Progenitor cell of endocrine pancreas (in vitro differentiated cells): ENCODE measurements at regions not wholly inside any gene's neighbourhood (a gene's known extent, or its start where the extent isn't known, plus 50 kb on each side); places are given as distances from the start of the nearest gene placed in this dataset.

Source experiments
- DNase-seq: peaks from one replicate; pipeline ENCODE4 v3.0.0; 2021; ENCODE audit warnings: low spot score; ENCODE audit not compliant: unreplicated experiment
- H3K27ac Mint-ChIP-seq: 2 replicates; pipeline ENCODE4 v1.8.0; 2021; ENCODE audit warnings: mild to moderate bottlenecking, moderate library complexity, mixed read lengths
- H3K27me3 Mint-ChIP-seq: 2 replicates; pipeline ENCODE4 v1.8.0; 2021; ENCODE audit warnings: mixed read lengths
- H3K36me3 Mint-ChIP-seq: 2 replicates; pipeline ENCODE4 v1.8.0; 2022; ENCODE audit warnings: mixed read lengths; ENCODE audit not compliant: insufficient read depth
- H3K4me1 Mint-ChIP-seq: 2 replicates; pipeline ENCODE4 v1.8.0; 2021; ENCODE audit warnings: low read depth, mixed read lengths
- H3K4me3 Mint-ChIP-seq: 2 replicates; pipeline ENCODE4 v1.8.0; 2021; ENCODE audit warnings: low read depth, mild to moderate bottlenecking, moderate library complexity, mixed read lengths
- H3K9me3 Mint-ChIP-seq: 2 replicates; pipeline ENCODE4 v1.8.0; 2021; ENCODE audit warnings: low read depth, mixed read lengths
- CTCF ChIP-seq: fragments of 200-600 bp; sonication (generic); IDR thresholded peaks from one replicate; pipeline ENCODE4 v1.5.0; 2021; ENCODE audit warnings: antibody characterized with exemption, mild to moderate bottlenecking; ENCODE audit not compliant: unreplicated experiment

GRCh38 chrX:45774961-45775360 is 574.3 kb upstream of the DIPK2B start:
- Mint-ChIP-seq H3K4me3 (no peak overlapping the region), H3K9me3 (peaks cover 28% of the 10 kb centered on the region), H3K4me1 (peaks cover 7% of the 10 kb centered on the region), H3K27ac (no peak overlapping the region), H3K27me3 (no peaks in the 10 kb centered on the region), H3K36me3 (peaks cover 5% of the 10 kb centered on the region)
- DNase-seq: no peak
- TF ChIP-seq CTCF: no peak

DNA sequence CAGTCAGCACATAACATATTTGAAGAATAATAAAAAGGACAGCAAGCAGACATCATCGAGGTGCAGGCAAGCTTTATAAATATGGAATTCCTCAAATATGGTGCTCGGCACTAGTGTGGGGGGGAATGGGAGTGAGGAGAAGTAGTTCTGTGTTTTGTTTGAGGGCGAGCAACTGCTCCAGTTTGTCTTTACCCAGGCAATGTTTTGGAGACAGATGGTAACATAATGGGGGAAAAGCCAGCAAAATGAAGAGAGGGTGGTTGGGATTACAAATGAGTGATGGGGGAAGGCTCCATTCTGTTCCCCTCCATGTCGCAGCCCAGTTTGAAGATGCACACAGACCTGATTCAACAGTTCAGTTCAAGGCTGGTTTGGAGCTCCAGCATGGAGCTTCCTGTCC is 572.9 kb upstream of the DIPK2B start:
- Mint-ChIP-seq H3K27me3 (no peaks in the 10 kb centered on the region), H3K4me1 (peaks cover 15% of the 10 kb centered on the region), H3K9me3 (peaks cover 19% of the 10 kb centered on the region), H3K36me3 (peaks cover 2% of the 10 kb centered on the region), H3K4me3 (no peak overlapping the region), H3K27ac (no peak overlapping the region)
- TF ChIP-seq CTCF: no peak
- no peak for DNase-seq

GRCh38 chrX:45771560-45772340 is 571.1 kb upstream of the DIPK2B start:
- no peak for DNase-seq
- H3K27ac Mint-ChIP-seq: peak overlapping the region; percentile 5
- no peaks in the 10 kb centered on the region for H3K27me3 Mint-ChIP-seq
- TF ChIP-seq CTCF: no peak
- H3K36me3 Mint-ChIP-seq: peaks cover 1% of the 10 kb centered on the region
- no peak overlapping the region for H3K4me3 Mint-ChIP-seq
- H3K4me1 Mint-ChIP-seq: peaks cover 28% of the 10 kb centered on the region
- peaks cover 13% of the 10 kb centered on the region for H3K9me3 Mint-ChIP-seq

- Mint-ChIP-seq H3K4me1 (peaks cover 28% of the 10 kb centered on the region), H3K27me3 (no peaks in the 10 kb centered on the region), H3K9me3 (peaks cover 11% of the 10 kb centered on the region), H3K4me3 (peak overlapping the region; percentile 19), H3K36me3 (peaks cover 1% of the 10 kb centered on the region), H3K27ac (peak overlapping the region; percentile 56)
- no peak for TF ChIP-seq CTCF
- no peak for DNase-seq
Observed at GRCh38 chrX:45771114-45771513, 570.4 kb upstream of the DIPK2B start.

DNA sequence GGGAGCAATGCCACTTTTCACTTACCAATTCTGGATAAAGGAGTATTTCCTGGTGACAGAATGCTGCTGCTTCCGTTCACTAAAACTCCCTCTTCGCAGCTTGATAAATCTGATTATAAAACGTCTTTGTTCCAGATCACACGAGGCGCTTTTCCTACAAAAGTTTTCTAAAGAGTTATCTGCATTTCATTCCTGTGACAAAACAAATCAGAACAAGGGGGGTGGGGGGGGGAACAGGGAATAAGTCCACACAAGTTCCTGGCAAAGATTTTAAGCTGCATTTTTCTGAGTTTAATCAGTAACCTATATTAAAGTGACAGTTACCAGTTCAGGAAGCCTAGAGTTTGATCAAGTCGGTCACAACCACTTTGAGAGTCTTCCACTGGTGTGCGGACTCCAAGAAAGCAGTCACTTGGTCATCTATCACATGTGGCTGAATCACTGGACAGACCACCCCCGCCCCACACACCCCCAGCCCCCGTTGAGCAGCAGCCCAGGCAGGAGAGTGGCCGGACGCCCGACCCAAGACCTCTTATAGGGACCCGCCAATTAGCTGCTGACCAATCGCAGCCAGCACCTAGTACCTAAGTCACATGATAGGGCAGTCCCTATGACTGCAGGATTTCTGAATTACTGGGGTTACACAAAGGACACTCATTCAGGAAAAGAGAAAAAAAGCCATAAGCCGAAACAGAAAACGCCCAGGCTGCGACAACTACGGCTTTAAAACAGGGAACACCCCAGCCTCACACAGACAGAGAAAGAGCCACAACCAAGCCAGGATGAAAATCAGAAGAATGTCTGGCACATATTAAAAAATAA is 569.3 kb upstream of the DIPK2B start:
- H3K36me3 Mint-ChIP-seq: peaks cover 1% of the 10 kb centered on the region
- peak; percentile 15 for DNase-seq
- no peaks in the 10 kb centered on the region for H3K27me3 Mint-ChIP-seq
- H3K27ac Mint-ChIP-seq: peak overlapping the region; percentile 95
- H3K4me1 Mint-ChIP-seq: peaks cover 30% of the 10 kb centered on the region
- H3K4me3 Mint-ChIP-seq: peak overlapping the region; percentile 71
- TF ChIP-seq CTCF: no peak
- peaks cover 8% of the 10 kb centered on the region for H3K9me3 Mint-ChIP-seq
